Activated CD4-positive, alpha-beta T cell treated with anti-CD3 and anti-CD28 coated beads for 4 hours (primary cell): ENCODE measurements at regions not wholly inside any gene's neighbourhood (a gene's known extent, or its start where the extent isn't known, plus 50 kb on each side); places are given as distances from the start of the nearest gene placed in this dataset.

ENCODE experiments used
- DNase-seq, 2 donors: peaks; one replicate each; pipeline ENCODE4 v3.0.0-alpha.2; 2020

GRCh38 chr2:147709655-147710054, 135.2 kb upstream of the ACVR2A start:
- no peak for DNase-seq

GRCh38 chr2:147703171-147703570, 141.7 kb upstream of the ACVR2A start:
- no peak for DNase-seq

DNA sequence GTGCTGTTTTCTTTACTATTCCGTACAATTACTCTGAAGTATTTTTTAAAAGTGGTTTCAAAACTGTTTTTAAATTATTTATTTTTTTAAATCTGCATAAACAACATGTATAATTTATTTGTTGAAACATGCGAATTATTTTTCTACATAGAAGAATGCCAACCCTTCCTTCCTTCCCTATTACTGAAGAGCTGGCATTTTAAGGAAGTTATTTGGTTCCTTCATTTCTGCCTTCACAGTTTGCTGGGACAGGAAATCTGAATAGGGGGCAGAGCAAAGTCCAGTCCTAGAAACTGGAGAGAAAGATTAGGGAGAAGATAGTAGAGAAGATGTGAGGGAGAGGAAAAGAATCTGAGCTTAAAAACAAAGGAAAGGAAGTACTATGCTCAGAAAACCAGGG, 146.7 kb upstream of the ACVR2A start:
- DNase-seq: no peak

DNA sequence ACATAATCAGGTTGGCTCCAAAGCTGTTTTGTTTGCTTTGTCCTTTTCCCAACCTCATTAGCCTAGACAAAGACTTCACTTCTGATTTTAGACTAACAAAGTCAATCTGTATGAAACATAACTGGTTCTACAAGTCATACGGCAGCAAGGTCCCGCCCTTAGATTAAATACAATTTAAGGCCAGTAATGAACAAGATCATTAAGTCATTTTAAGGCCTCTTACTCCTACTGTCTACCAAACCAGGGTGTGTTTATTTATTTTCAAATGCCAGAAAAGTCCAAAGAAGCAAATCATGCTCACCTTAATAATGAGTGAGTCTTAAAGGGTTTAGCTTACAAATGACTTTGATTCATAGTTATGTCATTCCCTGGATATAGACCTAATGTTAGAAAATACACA, 148.4 kb upstream of the ACVR2A start:
- no peak for DNase-seq

DNA sequence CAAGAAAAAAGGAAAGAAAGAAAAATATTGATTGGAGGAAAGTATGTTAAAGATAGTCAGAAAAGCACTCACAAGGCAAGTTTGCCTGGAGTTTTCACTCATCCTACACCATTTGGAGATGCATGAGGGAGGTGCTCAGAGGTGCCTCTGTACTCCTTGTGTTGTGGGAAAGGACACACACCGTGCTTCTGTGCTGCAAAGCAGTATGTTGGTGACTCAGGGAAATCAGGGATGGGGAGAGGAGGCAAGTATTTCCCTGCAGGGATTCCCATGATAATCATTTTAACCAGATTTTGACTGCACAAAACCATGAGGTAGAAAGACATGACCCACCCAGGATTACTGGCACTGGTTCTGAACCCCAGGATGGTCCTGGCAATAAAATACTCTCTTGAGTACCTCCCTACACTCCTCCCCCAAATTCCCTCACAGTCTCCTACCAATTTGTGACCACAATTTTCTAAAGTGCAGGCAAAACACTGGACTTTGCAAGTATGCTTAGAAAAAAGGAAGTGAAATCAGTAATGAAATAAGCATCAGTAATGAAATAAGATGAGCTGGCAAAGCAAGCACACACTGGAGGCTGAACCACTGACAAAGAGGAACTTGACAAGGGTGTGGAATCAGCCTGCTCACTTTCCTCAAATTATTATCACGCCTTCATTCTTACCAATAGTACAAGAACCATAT, 155.5 kb upstream of the ACVR2A start:
- DNase-seq: no peak

- DNase-seq: no peak
These were observed 156.6 kb upstream of the ACVR2A start for GRCh38 chr2:147688242-147688641.

GRCh38 chr2:147686365-147686764, 158.5 kb upstream of the ACVR2A start:
- no peak for DNase-seq

DNA sequence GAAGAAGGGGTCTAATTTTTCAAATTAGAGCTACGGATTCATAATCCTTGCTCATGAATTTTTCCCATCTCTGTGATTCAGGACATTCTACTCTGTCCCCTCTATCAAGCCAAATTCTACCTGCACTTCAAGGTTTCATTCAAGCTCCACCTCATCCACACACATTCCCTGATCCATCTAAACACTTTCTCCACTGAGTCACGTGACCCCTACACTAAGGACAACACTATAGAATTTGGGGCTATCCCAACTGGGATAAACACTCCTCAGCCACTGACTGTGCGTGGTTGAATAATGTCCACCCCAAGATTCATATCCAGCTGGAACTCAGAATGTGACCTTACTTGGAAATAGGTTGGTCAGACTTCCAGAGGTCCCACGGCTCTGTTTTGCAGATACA, 159.9 kb upstream of the ACVR2A start:
- no peak for DNase-seq

GRCh38 chr2:147683380-147683779, 161.4 kb upstream of the ACVR2A start:
- no peak for DNase-seq

- no peak for DNase-seq
These were observed 163.7 kb upstream of the ACVR2A start for GRCh38 chr2:147681093-147681492.

DNA sequence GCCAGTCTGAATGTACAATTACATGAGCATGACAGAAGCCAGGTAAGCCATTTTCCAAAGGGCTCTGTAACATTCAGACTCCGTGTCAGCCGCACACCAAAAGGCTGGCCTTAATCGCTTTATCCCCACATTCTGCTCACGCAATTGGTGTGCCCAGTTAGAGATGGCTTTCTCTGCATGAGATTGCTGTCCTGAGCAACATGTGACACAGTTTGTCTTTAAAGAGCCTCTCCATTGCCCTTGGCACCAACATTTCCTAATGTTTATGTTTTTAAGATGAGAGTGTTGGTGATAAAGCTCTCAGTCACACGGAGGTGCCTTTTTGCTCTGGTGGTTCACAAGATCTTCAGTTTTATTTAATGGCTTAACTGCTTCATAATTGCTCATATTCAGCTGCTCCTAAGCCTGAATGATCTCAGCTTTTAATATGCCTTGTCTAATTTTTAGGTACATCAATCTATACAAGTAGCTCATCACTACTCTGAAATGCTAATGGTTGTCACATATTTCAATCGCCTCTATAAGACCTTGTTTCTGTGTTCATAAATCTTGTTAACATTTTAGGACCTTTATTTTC, 164.8 kb upstream of the ACVR2A start:
- DNase-seq: no peak

GRCh38 chr2:147679191-147679954, 165.5 kb upstream of the ACVR2A start:
- DNase-seq: no peak

DNA sequence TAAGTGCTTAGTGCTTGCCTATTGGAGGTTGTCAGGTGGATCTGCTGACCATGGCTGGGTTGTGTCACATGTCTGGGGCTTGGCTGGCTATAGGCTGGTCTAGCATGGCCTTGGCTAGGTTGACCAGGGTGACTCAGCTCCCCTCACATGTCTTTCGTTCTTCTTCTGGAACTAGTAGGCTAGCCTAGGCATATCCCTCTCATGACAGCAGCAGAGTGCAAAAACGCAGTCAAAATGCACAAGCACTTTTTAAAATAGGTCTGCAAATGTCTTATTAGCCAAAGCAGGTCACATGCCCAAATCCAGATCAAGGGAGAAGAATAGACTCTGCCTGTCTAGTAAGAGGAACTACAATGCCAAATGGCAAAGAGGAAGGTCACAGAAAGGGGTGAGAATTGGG, 179.7 kb upstream of the ACVR2A start:
- DNase-seq: no peak

- peak; percentile 5 to 11 for DNase-seq
These were observed 180.9 kb upstream of the ACVR2A start for GRCh38 chr2:147663962-147664361.

DNA sequence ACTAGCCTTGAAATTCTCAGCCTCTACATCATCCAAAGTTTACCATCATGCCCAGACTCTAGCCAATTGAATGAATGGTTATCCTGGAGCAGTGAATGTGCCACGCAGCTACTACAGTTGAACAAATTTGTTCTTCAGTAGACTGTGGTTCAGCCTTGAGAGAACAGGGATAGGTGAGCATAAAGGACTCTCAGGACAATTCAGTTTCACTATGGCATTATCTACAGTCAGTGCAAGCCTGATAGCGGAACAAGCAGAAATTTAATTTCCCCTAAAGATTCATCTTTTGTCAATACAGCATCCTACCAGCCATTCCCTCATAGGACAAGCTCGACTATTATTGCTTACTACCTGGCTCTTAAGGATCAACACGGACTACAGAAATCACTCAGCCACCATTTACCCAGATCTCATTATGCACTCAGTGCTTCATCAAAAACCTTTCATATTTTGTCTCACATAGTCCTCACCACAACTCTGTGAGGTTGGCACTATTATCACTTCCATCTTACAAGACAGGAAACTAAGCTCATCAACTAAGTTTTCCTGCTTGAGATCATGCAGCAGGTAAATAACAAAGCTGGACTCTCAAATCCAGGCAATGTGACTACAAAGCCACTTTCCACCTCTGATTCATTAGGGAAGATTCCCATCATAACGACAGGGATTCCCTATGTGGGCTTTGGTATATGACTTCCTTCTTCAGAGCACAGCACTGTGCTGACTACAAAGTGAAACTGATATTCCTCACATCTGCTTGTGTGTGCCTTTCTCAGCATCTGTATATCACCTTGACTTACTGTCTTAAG, 181.5 kb upstream of the ACVR2A start:
- DNase-seq: peak; percentile 3 to 11

DNA sequence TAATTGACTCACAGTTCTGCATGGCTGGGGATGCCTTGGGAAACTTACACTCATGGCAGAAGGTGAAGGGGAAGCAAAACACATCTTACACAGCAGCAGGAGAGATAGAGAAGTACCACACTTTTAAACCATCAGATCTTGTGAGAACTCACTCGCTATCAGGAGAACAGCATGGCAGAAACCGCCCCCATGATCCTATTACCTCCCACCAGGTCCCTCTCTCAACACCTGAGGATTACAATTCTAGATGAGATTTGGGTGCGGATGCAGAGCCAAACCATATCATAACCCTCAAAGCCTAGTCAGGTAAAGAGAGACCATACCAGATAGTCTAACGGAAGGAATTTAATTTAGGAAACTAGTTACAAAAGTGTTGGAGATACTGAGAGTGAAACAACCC, 182.6 kb upstream of the ACVR2A start:
- no peak for DNase-seq

GRCh38 chr2:147660680-147661079, 184.1 kb upstream of the ACVR2A start:
- no peak for DNase-seq

DNA sequence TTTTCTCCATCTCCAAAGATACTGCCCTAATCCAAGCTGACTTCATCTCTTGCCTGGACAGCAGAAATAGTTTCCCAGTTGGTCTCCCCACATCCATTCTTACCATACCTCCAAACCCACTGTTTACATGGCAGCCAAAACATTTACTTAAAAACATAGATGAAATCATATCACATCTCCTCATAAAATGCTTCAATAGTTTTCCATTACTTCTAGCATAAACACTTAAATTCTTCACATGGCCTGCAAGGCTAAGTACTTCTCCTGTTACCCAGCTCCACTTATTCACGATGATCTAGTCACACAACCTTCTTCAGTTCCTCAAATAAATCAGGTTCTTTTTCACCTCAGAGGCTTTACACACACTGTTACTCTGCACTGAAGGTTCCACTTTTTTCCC, 185.8 kb upstream of the ACVR2A start:
- no peak for DNase-seq

GRCh38 chr2:147657086-147658000, 187.5 kb upstream of the ACVR2A start:
- no peak for DNase-seq

DNA sequence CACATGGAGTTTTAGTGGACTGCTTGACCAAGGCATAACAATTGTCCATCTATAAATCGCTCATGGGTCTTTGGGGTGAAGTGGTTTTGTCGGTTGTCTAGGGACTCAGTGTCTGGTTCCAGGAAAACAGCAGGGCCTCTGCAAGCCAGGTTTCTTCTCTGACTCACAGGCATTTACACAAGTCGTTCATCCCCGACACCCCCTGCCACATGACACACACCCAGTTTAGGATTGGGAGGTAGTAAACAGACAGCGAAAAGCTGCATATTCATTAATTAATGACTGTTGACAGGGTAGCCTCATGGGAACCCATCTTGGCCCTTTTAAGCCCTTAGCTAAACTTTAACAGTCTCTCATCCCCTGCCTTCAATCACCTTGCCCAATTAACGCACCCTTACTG, 194.8 kb upstream of the ACVR2A start:
- no peak for DNase-seq

- no peak for DNase-seq
These were observed 195.5 kb upstream of the ACVR2A start for GRCh38 chr2:147649286-147649685.

DNA sequence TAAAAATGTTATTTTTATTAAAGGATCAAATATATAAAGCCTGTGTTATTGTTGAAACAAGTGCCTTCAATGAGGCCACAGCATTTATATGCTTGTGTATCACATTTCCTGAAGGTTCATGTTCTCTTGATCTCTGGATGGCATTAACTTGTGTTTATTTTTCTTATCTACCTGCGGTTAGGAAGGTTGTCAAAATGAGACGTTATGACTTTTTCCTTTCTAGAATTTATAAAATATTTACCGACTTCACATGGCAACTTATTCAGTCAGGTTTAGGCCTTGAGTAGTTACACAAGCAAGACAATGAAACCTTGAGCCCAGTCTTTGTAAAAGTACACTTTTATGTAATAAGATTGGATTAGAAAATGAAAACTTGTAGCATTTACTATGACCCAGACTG, 196.4 kb upstream of the ACVR2A start:
- no peak for DNase-seq
